Natural killer cell treated with Interleukin-12 subunit alpha and Interleukin-12 subunit beta and Interleukin-15 and Interleukin-18, amount 100 ng/mL, for 72 hours (primary cell): ENCODE measurements at regions not wholly inside any gene's neighbourhood (a gene's known extent, or its start where the extent isn't known, plus 50 kb on each side); places are given as distances from the start of the nearest gene placed in this dataset.
A peak's percentile ranks its signal among the peaks of the same experiment; 100 is the strongest.

Experiments
- ATAC-seq, 2 donors: fragments of 150-1000 bp; cut with Tn5 transposase in 1 of 2; sonication (Bioruptor Pico), chemical (Tn5 transposase) in 1 of 2; 2 replicates each; pipeline ENCODE4 v1.10.0; 2021
- DNase-seq: peaks from one replicate; pipeline ENCODE4 v3.0.0; 2022; ENCODE audit warnings: low spot score
- H3K27ac Mint-ChIP-seq, 2 donors: 1 replicate in 1 of 2; 2 replicates in 1 of 2; pipeline ENCODE4 v1.8.0; 2022; ENCODE audit warnings: mixed read lengths in 2 of 2, mild to moderate bottlenecking in 1 of 2, moderate library complexity in 1 of 2
- H3K27me3 Mint-ChIP-seq, 2 donors: 1 replicate in 1 of 2; 2 replicates in 1 of 2; pipeline ENCODE4 v1.8.0; 2022; ENCODE audit warnings: mixed read lengths in 2 of 2
- H3K36me3 Mint-ChIP-seq: one replicate; pipeline ENCODE4 v1.8.0; 2022; ENCODE audit warnings: mixed read lengths
- H3K4me1 Mint-ChIP-seq, 2 donors: 1 replicate in 1 of 2; 2 replicates in 1 of 2; pipeline ENCODE4 v1.8.0; 2022; ENCODE audit warnings: low read depth in 2 of 2, mixed read lengths in 2 of 2, mild to moderate bottlenecking in 1 of 2
- H3K4me3 Mint-ChIP-seq: one replicate; pipeline ENCODE4 v1.8.0; 2022; ENCODE audit warnings: mixed read lengths
- H3K9me3 Mint-ChIP-seq: 2 replicates; pipeline ENCODE4 v1.8.0; 2022; ENCODE audit warnings: mixed read lengths

DNA sequence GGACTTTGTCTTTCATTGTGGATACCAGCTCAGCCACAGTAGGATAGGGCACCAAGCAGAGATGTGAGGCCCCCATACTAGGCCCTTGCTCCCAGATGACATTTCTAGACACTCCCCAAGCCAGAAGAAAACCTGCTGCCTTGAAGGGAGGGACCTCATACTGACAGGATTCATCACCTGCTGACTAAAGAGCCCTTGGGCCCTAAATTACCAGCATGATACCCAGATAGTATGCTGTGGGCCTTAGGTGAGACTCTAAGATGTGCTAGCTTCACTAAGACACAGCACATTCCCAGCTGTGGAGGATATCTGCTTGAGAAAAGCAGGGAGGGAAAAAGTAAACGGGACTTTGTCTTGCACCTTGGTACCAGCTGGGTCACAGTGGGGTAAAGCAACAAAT, 324.0 kb downstream of the TBL1XR1 start:
- no peaks in the 10 kb centered on the region for H3K4me1 Mint-ChIP-seq
- no peaks in the 10 kb centered on the region for H3K36me3 Mint-ChIP-seq
- no peaks in the 10 kb centered on the region for H3K9me3 Mint-ChIP-seq
- no peak for ATAC-seq
- no peaks in the 10 kb centered on the region for H3K27me3 Mint-ChIP-seq
- no peak for DNase-seq
- H3K27ac Mint-ChIP-seq: no peak overlapping the region
- no peak overlapping the region for H3K4me3 Mint-ChIP-seq

DNA sequence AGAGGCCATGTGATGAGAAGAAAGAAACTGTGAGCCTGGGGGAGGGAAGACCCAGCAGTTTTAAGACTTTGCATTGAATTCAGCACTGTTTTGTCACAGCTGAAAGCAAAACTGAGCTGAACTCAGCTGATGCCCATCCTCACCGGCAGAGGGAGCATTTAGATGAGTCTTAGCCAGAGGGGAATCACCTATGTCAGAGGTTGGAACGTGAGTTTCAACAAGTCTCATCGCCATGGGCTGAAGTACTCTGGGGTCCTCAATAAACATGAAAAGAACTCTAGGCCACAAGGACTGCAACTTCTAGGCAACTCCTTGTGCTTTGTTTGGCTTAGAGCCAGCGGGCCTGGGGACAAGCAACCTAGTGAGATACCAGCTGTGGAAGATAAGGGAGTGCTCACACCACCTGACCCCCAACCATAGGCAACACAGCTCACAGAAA, 324.5 kb downstream of the TBL1XR1 start:
- H3K4me1 Mint-ChIP-seq: no peaks in the 10 kb centered on the region
- H3K9me3 Mint-ChIP-seq: no peaks in the 10 kb centered on the region
- H3K27me3 Mint-ChIP-seq: no peaks in the 10 kb centered on the region
- DNase-seq (peak; percentile 65), ATAC-seq (peak; percentile 67 to 75)
- H3K4me3 Mint-ChIP-seq: no peak overlapping the region
- no peaks in the 10 kb centered on the region for H3K36me3 Mint-ChIP-seq
- H3K27ac Mint-ChIP-seq: no peak overlapping the region

DNA sequence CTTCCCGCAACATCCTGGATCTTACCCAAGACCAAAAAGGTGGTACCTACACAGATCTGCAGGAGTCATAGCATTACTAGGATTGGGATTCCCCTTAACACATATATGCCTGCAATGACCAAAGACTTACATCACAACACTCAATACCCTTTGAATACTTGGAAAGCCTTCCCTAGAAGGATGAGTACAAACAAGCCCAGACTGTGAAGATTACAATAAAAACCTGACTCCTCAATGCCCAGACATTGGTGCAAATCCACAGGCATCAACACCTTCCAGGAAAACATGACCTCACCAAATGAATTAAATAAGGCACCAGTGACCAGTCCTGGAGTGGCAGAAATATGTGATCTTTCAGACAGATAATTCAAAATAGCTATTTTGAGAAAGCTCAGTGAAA, 326.8 kb downstream of the TBL1XR1 start:
- no peaks in the 10 kb centered on the region for H3K36me3 Mint-ChIP-seq
- H3K9me3 Mint-ChIP-seq: no peaks in the 10 kb centered on the region
- H3K4me1 Mint-ChIP-seq: no peaks in the 10 kb centered on the region
- no peak for DNase-seq
- H3K27ac Mint-ChIP-seq: no peak overlapping the region
- H3K4me3 Mint-ChIP-seq: no peak overlapping the region
- ATAC-seq: no peak
- peaks cover 0 to 3% of the 10 kb centered on the region in 2 donors for H3K27me3 Mint-ChIP-seq

DNA sequence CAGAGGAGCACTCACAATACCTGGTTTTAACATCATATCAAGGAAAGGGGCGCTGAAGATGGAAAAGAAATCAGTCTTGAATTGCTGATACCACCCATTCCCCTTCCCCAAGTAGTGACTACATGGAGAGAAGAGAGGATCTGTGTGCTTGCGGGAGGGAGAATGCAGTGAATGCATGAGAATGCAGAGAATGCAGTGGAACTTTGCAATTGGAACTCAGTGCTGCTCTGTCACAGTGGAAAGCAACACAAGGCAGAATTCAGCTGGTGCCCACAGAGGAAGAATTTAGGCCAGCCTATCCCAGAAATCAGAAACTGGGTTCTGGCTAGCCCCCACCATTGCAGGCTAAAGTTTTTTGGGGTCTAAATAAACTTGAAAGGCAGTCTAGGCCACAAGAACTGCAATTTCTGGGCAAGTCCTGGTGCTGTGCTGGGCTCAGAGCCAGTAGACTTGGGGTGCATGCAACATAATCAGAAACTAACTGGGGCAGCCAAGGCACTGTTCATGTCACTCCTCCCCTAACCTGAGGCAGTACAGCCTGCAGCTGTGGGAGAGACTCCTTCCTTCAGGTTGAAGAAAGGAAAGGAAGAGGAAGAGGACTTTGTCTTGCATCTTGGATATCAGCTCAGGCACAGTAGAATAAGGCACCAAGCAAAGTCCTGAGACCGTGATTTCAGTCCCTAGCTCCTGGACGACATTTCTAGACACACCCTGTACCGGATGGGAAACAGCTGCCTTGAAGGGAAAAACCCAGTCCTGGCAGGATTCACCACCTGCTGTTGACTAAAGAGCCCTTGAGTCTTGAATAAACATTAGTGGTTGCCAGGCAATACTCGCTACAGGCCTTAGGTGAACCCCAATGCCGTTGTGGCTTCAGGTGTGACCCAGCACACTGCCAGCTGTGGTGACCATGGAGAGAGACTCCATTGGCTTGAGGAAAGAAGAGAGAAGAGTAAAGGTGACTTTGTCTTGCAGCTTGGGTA, 329.3 kb downstream of the TBL1XR1 start:
- no peaks in the 10 kb centered on the region for H3K36me3 Mint-ChIP-seq
- ATAC-seq (peak in 1 of 2 donors; percentile 28), DNase-seq (no peak)
- H3K4me3 Mint-ChIP-seq: no peak overlapping the region
- H3K4me1 Mint-ChIP-seq: no peaks in the 10 kb centered on the region
- no peaks in the 10 kb centered on the region for H3K9me3 Mint-ChIP-seq
- H3K27me3 Mint-ChIP-seq: peaks cover 6 to 12% of the 10 kb centered on the region in 2 donors
- H3K27ac Mint-ChIP-seq: no peak overlapping the region

DNA sequence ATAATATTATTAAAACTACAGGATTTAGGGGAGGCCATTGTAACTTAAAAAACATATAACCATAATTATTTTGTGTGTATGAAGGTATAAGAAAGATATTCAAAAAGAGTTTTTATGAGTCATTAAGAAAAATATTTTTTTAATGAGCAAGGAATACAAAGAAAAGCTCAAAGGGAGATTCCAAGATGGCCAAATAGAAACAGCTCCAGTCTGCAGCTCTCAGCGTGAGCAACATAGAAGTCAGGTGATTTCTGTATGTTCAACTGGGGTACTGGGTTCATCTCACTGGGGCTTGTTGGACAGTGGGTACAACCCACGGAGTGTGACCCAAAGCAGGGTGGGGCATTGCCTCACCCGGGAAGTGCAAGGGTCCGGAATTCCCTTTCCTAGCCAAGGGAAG, 336.1 kb downstream of the TBL1XR1 start:
- peaks cover 12 to 26% of the 10 kb centered on the region in 2 donors for H3K27me3 Mint-ChIP-seq
- no peak overlapping the region for H3K27ac Mint-ChIP-seq
- ATAC-seq (no peak), DNase-seq (no peak)
- peaks cover 3% of the 10 kb centered on the region for H3K9me3 Mint-ChIP-seq
- H3K4me3 Mint-ChIP-seq: no peak overlapping the region
- no peaks in the 10 kb centered on the region for H3K4me1 Mint-ChIP-seq
- no peaks in the 10 kb centered on the region for H3K36me3 Mint-ChIP-seq

DNA sequence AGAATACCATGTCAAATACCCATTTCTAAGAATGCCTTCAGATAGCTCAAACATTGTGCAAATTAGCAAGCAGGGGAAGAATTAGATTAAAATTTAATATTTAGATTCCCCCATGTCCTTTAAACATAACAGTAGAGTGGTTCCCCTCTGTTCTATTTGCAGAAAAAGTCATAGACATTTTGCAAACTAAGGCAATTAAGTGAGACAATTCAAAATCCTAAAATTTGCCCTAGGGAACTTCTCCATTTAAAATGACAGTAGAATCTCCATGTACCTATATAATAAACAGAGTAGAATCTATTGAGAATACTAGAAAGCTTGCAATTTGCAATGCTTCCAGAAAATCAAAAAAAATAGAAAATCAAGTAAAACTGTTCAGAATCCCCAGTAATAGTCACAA, 340.6 kb downstream of the TBL1XR1 start:
- Mint-ChIP-seq H3K36me3 (no peaks in the 10 kb centered on the region), H3K27ac (no peak overlapping the region), H3K4me3 (no peak overlapping the region), H3K27me3 (peaks cover 11 to 27% of the 10 kb centered on the region in 2 donors), H3K9me3 (peaks cover 3% of the 10 kb centered on the region), H3K4me1 (no peaks in the 10 kb centered on the region)
- DNase-seq: no peak
- no peak for ATAC-seq

DNA sequence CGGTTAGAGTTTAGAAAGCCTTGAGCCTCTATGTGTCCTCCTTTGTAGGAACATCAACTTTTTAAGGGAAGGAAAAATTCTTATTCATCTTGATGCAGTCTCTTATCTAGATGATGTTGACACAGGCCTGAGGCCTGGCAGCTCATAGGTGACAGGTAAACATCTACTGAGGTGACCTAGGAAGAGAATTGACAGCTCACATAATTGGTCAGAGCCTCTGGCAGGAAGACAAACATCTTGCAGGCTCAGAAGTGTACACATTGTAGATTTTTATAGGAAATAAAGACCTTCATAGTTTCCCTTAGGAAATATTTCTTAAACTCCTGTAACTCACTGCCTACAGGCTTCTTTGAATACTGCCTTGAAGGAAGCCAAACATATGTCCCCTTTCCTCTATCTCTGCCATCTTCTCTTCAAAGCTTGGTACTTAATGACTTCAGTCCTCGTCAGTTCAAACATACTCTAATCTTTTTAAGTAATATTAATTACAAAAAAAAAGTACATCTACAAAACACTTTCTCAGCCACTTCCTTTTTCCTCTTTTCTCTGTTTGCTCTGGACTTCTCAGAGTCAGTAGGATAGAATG, 341.3 kb downstream of the TBL1XR1 start:
- Mint-ChIP-seq H3K36me3 (no peaks in the 10 kb centered on the region), H3K9me3 (peaks cover 3% of the 10 kb centered on the region), H3K27me3 (peaks cover 11 to 27% of the 10 kb centered on the region in 2 donors), H3K4me1 (no peaks in the 10 kb centered on the region), H3K4me3 (no peak overlapping the region), H3K27ac (no peak overlapping the region)
- no peak for ATAC-seq
- no peak for DNase-seq

DNA sequence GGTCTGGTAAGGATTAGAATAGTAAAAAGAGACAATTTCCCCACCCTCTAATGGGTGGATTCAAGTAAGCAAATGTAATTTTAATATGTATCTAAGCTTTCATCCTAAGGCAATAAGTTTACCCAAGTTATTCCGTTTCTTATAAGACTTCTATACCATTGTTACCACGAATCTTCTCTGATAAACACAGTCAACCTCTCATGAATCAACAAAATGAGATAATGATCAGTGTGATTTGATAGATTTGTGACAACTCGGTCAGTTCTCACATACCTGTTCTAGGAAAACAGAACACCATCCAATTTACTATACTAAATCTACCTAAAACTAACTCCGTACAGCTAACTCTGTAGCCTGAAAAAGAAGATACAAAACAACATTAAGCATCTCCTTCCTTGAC, 342.1 kb downstream of the TBL1XR1 start:
- no peaks in the 10 kb centered on the region for H3K36me3 Mint-ChIP-seq
- H3K27ac Mint-ChIP-seq: no peak overlapping the region
- DNase-seq (no peak), ATAC-seq (no peak)
- H3K4me1 Mint-ChIP-seq: no peaks in the 10 kb centered on the region
- H3K9me3 Mint-ChIP-seq: peaks cover 3% of the 10 kb centered on the region
- no peak overlapping the region for H3K4me3 Mint-ChIP-seq
- peaks cover 8 to 27% of the 10 kb centered on the region in 2 donors for H3K27me3 Mint-ChIP-seq

DNA sequence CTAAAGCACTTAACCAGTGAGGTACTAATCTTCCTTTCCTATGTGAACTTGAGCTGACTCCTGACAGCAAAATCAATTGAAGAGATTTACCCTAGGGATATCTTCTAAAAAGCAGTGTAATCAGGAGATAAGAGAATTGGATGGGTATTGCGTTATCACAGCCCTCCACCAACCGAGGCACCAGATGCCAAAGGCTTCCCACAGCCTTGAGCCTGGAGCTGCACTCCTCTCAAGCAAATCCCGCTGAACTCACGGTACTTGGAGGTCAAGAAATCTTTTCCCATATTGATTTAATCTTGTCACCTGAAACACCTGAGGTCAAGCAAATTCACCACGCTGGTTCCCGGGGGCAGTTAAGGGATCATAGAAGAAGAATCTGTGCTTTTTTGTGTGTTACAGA, 346.8 kb downstream of the TBL1XR1 start:
- Mint-ChIP-seq H3K4me3 (no peak overlapping the region), H3K4me1 (no peaks in the 10 kb centered on the region), H3K27me3 (peaks cover 2 to 20% of the 10 kb centered on the region in 2 donors), H3K36me3 (no peaks in the 10 kb centered on the region), H3K27ac (no peak overlapping the region), H3K9me3 (no peaks in the 10 kb centered on the region)
- ATAC-seq (no peak), DNase-seq (no peak)

DNA sequence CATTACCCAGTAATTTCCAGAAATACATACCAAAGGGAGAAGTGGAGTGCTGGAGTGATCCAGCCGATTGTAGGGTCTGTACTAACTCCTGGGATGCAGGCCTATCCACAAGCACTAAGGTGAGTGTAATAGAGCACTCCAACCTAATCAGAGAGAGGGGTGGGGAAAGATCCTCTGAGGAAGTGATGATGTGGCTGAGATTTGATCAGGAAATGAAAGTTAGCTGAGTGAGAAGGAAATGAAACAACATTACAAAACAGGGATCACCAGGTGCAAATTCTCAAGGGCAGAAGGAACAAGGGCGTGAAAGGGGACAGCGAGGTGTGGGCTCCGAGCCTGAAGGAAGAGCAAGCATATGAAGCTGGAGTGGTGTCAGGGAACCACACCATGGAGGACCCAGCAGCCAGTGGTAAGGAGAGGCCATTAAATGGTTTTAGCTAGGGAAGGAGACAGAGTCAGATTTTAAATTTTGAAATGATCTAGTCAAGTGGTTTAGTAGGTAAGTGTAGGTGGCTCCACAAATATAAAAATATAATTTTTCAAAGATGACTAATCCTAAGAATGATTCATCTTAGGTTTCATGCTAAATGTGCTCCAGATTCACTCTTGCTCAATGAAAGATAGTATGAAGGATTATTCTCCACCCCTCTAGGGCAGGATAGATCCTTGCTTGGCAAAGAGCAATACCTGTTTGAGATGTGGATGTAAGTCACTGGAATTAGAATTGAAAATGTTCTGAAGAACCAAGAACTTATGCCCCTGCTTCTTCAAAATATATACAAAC, 348.7 kb downstream of the TBL1XR1 start:
- Mint-ChIP-seq H3K27ac (no peak overlapping the region), H3K4me1 (no peaks in the 10 kb centered on the region), H3K27me3 (peaks cover 0 to 7% of the 10 kb centered on the region in 2 donors), H3K9me3 (no peaks in the 10 kb centered on the region), H3K36me3 (no peaks in the 10 kb centered on the region), H3K4me3 (no peak overlapping the region)
- ATAC-seq (no peak), DNase-seq (no peak)

DNA sequence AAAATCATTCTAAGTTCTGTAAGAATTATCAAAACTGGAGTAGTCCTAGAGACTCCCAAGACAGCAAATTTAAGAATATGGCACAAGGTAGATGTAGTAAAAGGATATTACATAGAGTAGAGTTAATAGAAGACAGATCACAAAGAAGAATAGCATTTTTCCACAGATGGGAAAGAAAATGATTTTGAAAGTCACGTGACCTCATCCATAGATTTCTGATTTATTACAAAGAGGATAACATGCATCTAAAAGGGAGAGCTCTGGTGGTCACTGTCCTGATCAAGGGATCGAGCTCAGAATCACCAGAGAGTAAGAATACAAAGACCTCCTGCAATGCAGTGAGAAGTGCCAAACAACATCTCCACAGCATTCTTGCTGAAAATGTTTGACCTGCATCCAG, 354.4 kb downstream of the TBL1XR1 start:
- H3K9me3 Mint-ChIP-seq: no peaks in the 10 kb centered on the region
- ATAC-seq (no peak), DNase-seq (no peak)
- no peaks in the 10 kb centered on the region for H3K36me3 Mint-ChIP-seq
- no peaks in the 10 kb centered on the region for H3K4me1 Mint-ChIP-seq
- H3K27ac Mint-ChIP-seq: no peak overlapping the region
- no peak overlapping the region for H3K4me3 Mint-ChIP-seq
- H3K27me3 Mint-ChIP-seq: peaks cover 0 to 15% of the 10 kb centered on the region in 2 donors

DNA sequence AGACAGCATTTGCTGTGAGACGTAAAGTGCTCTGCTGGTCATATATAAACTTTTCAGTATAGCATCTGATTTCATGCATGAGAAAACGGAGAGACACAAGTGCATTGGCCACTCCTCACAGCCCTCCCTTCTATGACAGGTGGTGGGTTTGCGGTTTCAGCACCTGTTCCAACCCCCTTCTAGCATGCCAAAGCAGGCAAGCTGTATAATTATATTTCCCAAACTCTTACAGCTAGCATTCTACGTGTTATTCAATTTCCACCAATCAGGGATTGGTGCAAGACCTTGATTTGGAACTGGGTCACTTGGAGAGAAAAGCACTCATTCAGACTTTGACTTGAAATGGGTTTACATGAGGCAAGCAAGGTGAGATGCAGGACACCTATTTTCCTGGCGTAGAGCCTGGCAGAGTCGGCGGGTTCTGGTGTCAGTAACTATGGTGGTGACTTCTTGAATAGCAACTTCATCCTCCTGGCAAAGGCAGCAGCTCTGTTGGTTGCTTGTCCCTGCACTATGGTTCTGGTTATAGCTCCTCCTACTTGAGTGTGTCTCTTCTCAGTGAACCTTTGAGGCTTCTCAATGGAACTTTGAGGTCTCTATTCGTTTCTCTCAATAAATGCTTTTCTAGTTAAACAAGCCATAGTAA, 356.5 kb downstream of the TBL1XR1 start:
- H3K27ac Mint-ChIP-seq: no peak overlapping the region
- ATAC-seq (no peak), DNase-seq (no peak)
- H3K4me3 Mint-ChIP-seq: no peak overlapping the region
- peaks cover 0 to 15% of the 10 kb centered on the region in 2 donors for H3K27me3 Mint-ChIP-seq
- no peaks in the 10 kb centered on the region for H3K36me3 Mint-ChIP-seq
- H3K4me1 Mint-ChIP-seq: no peaks in the 10 kb centered on the region
- H3K9me3 Mint-ChIP-seq: no peaks in the 10 kb centered on the region

DNA sequence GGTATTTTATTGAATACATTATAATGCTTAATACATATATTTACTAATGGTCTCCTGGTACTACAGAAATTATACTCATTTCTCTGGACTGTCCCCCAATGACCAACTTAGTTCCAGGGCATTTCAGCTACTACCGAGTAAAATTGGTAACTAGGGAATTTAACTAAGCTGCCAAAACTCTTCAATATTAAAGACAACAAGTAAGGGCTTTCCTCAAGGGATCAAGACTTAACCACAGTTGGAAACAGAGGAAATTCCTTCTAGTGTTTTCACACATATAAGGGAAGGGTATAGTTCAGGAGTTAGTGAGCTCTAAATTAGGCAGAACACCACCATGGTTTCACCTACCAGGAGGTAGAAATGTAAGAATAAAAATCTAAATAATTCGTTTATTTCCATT, 357.4 kb downstream of the TBL1XR1 start:
- DNase-seq: no peak
- Mint-ChIP-seq H3K36me3 (no peaks in the 10 kb centered on the region), H3K4me1 (no peaks in the 10 kb centered on the region), H3K9me3 (no peaks in the 10 kb centered on the region), H3K27me3 (peaks cover 0 to 15% of the 10 kb centered on the region in 2 donors), H3K27ac (no peak overlapping the region), H3K4me3 (no peak overlapping the region)
- ATAC-seq: no peak
